Sigmoid colon (tissue), 6 donors: ENCODE measurements at regions not wholly inside any gene's neighbourhood (a gene's known extent, or its start where the extent isn't known, plus 50 kb on each side); places are given as distances from the start of the nearest gene placed in this dataset.

Experiments
- DNase-seq: peaks from one replicate; pipeline ENCODE4 v3.0.0-alpha.2; 2019
- H3K27ac ChIP-seq, 4 donors: fragments of 200-600 bp; sonication (generic); one replicate each; pipeline ENCODE4 v1.5.1; 2016 to 2019; ENCODE audit warnings: mild to moderate bottlenecking in 1 of 4
- H3K27me3 ChIP-seq, 3 donors: fragments of 200-600 bp; sonication (generic); one replicate each; pipeline ENCODE4 v1.5.1; 2019; ENCODE audit warnings: mild to moderate bottlenecking in 1 of 3
- H3K36me3 ChIP-seq, 4 donors: fragments of 200-600 bp; sonication (generic); one replicate each; pipeline ENCODE4 v1.5.1; 2016 to 2019
- H3K4me1 ChIP-seq, 4 donors: fragments of 200-600 bp; sonication (generic); one replicate each; pipeline ENCODE4 v1.5.1; 2017 to 2019
- H3K4me3 ChIP-seq, 4 donors: fragments of 200-600 bp; sonication (generic); one replicate each; pipeline ENCODE4 v1.5.1; 2017 to 2019; ENCODE audit warnings: mild to moderate bottlenecking in 2 of 4, moderate library complexity in 1 of 4
- H3K9me3 ChIP-seq, 4 donors: fragments of 200-600 bp in 3 of 4; sonication (generic) in 3 of 4; one replicate each; pipeline versions ENCODE4 v1.5.1 to v1.6.1; 2013 to 2019
- CTCF ChIP-seq, 4 experiments: fragments of 450-650 bp in 3 of 4; fragments of 200-600 bp in 1 of 4; IDR thresholded peaks; one replicate each; pipeline ENCODE4 v1.5.1; 2016 to 2019; ENCODE audit warnings: antibody characterized with exemption in 4 of 4, mild to moderate bottlenecking in 3 of 4, moderate library complexity in 2 of 4
- EP300 ChIP-seq, 4 donors: sonication (generic); formaldehyde crosslinking; IDR thresholded peaks; one replicate each; pipeline ENCODE4 v1.6.1; 2017; ENCODE audit warnings: antibody characterized with exemption in 4 of 4
- POLR2A ChIP-seq, 2 donors: fragments of 450-650 bp; IDR thresholded peaks; one replicate each; pipeline ENCODE4 v1.6.1; 2016; ENCODE audit warnings: antibody characterized with exemption in 2 of 2, mild to moderate bottlenecking in 2 of 2, moderate library complexity in 2 of 2
- POLR2AphosphoS5 ChIP-seq, 4 donors: sonication (generic); formaldehyde crosslinking; IDR thresholded peaks; one replicate each; pipeline ENCODE4 v1.6.1; 2017; ENCODE audit warnings: antibody characterized with exemption in 4 of 4
- WGBS, 2 donors: extraction: QIAGEN DNeasy Blood & Tissue Kit; methylation state at CpG; one replicate each; pipeline ENCODE4 v1.1.7; 2013; 5-methylcytosine and 5-hydroxymethylcytosine counted together
- intact Hi-C: fragments of 100-400 bp; cut with DNase I; formaldehyde crosslinking; loops from one replicate; pipeline ENCODE4 v1.15.1; 2023
- donor health status: healthy with polysubstance abuse.
- donor health status: healthy.

- TF ChIP-seq POLR2AphosphoS5 (IDR thresholded peaks at IDR 0.05): no peak
- no peak for TF ChIP-seq CTCF (IDR thresholded peaks at IDR 0.05)
- no peak for TF ChIP-seq EP300 (IDR thresholded peaks at IDR 0.05)
- TF ChIP-seq POLR2A (IDR thresholded peaks at IDR 0.05): no peak
- no peaks in the 10 kb centered on the region for H3K9me3 ChIP-seq
- no peak for DNase-seq
- H3K4me1 ChIP-seq: no peaks in the 10 kb centered on the region
- H3K4me3 ChIP-seq: no peak overlapping the region
- no peak overlapping the region for H3K27ac ChIP-seq
- 82 to 85% methylated on average over 4 of the region's 4 CpGs for WGBS, 2 donors
- intact Hi-C loops: no loop called here
- H3K27me3 ChIP-seq: no peaks in the 10 kb centered on the region
- no peaks in the 10 kb centered on the region for H3K36me3 ChIP-seq
Observed at GRCh38 chr18:30639361-30639760, 403.2 kb downstream of the DSC3 start.

- Histone ChIP-seq H3K27me3 (no peaks in the 10 kb centered on the region), H3K4me1 (no peaks in the 10 kb centered on the region), H3K36me3 (no peaks in the 10 kb centered on the region), H3K27ac (no peak overlapping the region), H3K4me3 (no peak overlapping the region), H3K9me3 (no peaks in the 10 kb centered on the region)
- intact Hi-C loops: no loop called here
- no peak for DNase-seq
- no peak for TF ChIP-seq POLR2A (IDR thresholded peaks at IDR 0.05)
- no peak for TF ChIP-seq EP300 (IDR thresholded peaks at IDR 0.05)
- no peak for TF ChIP-seq POLR2AphosphoS5 (IDR thresholded peaks at IDR 0.05)
- TF ChIP-seq CTCF (IDR thresholded peaks at IDR 0.05): no peak
Observed at GRCh38 chr18:30634249-30634648, 408.3 kb downstream of the DSC3 start.

GRCh38 chr18:30632071-30632698 lies 410.4 kb downstream of the DSC3 start:
- intact Hi-C loops: no loop called here
- 66 to 75% methylated on average over 2 of the region's 2 CpGs for WGBS, 2 donors
- no peak for DNase-seq
- Histone ChIP-seq H3K27ac (no peak overlapping the region), H3K27me3 (no peaks in the 10 kb centered on the region), H3K36me3 (no peaks in the 10 kb centered on the region), H3K4me3 (no peak overlapping the region), H3K9me3 (no peaks in the 10 kb centered on the region), H3K4me1 (no peaks in the 10 kb centered on the region)
- TF ChIP-seq POLR2AphosphoS5 (IDR thresholded peaks at IDR 0.05) (no peak), CTCF (IDR thresholded peaks at IDR 0.05) (no peak), EP300 (IDR thresholded peaks at IDR 0.05) (no peak), POLR2A (IDR thresholded peaks at IDR 0.05) (no peak)

GRCh38 chr18:30625961-30626360 lies 416.6 kb downstream of the DSC3 start:
- H3K36me3 ChIP-seq: no peaks in the 10 kb centered on the region
- H3K4me1 ChIP-seq: no peaks in the 10 kb centered on the region
- TF ChIP-seq POLR2A (IDR thresholded peaks at IDR 0.05): no peak
- TF ChIP-seq EP300 (IDR thresholded peaks at IDR 0.05): no peak
- no peak for TF ChIP-seq CTCF (IDR thresholded peaks at IDR 0.05)
- TF ChIP-seq POLR2AphosphoS5 (IDR thresholded peaks at IDR 0.05): no peak
- no peak overlapping the region for H3K4me3 ChIP-seq
- no peaks in the 10 kb centered on the region for H3K27me3 ChIP-seq
- no peak for DNase-seq
- H3K27ac ChIP-seq: no peak overlapping the region
- WGBS, 2 donors: 87 to 90% methylated on average over 3 of the region's 3 CpGs
- intact Hi-C loops: loop anchor here (10.0 kb wide), 1 partner anchor 59 kb away; no protein-coding TSS in a partner anchor
- no peaks in the 10 kb centered on the region for H3K9me3 ChIP-seq
